HFF-Myc (cell line): ENCODE measurements at regions not wholly inside any gene's neighbourhood (a gene's known extent, or its start where the extent isn't known, plus 50 kb on each side); places are given as distances from the start of the nearest gene placed in this dataset.
"Not testable (repeated sequence)": the region's sequence is repeated elsewhere in the genome, so short reads cannot be mapped to it uniquely, and the experiment has no call there.

Experiments used
- DNase-seq: peaks from one replicate; pipeline ENCODE4 v3.0.0-alpha.2; 2011; ENCODE audit warnings: low read depth; ENCODE audit errors: extremely low read depth
- H3K4me3 ChIP-seq: replicated peaks from 2 replicates; pipeline ENCODE4 v1.5.1; 2011; ENCODE audit warnings: low read depth, mild to moderate bottlenecking, control low read depth, low read length
- CTCF ChIP-seq: IDR thresholded peaks from 2 replicates; pipeline ENCODE4 v1.5.1; 2012; ENCODE audit warnings: mild to moderate bottlenecking, low read depth, low read length, control low read depth; ENCODE audit errors: missing control alignments

- no peak for DNase-seq
- H3K4me3 ChIP-seq, result no peak overlapping the region
- no peak for TF ChIP-seq CTCF
Observed at GRCh38 chr15:98342911-98343310, 305.4 kb upstream of the IGF1R start.

- TF ChIP-seq CTCF, result no peak
- no peak for DNase-seq
- H3K4me3 ChIP-seq, result no peak overlapping the region
Observed at GRCh38 chr15:98344591-98344990, 303.7 kb upstream of the IGF1R start.

- H3K4me3 ChIP-seq, result no peak overlapping the region
- no peak for TF ChIP-seq CTCF
- no peak for DNase-seq
Observed at GRCh38 chr15:98347001-98347400, 301.3 kb upstream of the IGF1R start.

- DNase-seq, result no peak
- no peak overlapping the region for H3K4me3 ChIP-seq
- no peak for TF ChIP-seq CTCF
Observed at GRCh38 chr15:98347866-98348265, 300.5 kb upstream of the IGF1R start.

- DNase-seq, result no peak
- no peak for TF ChIP-seq CTCF
- H3K4me3 ChIP-seq, result no peak overlapping the region
Observed at GRCh38 chr15:98350276-98350675, 298.1 kb upstream of the IGF1R start.

- not testable (repeated sequence) for H3K4me3 ChIP-seq, DNase-seq
Observed at GRCh38 chr15:98358274-98358673, 290.1 kb upstream of the IGF1R start.

- no peak overlapping the region for H3K4me3 ChIP-seq
- DNase-seq, result no peak
- no peak for TF ChIP-seq CTCF
Observed at GRCh38 chr15:98358971-98359370, 289.4 kb upstream of the IGF1R start.
